H9 (cell line): ENCODE measurements at regions not wholly inside any gene's neighbourhood (a gene's known extent, or its start where the extent isn't known, plus 50 kb on each side); places are given as distances from the start of the nearest gene placed in this dataset.
A peak's percentile ranks its signal among the peaks of the same experiment; 100 is the strongest.

ENCODE experiments used
- DNase-seq: peaks from one replicate; pipeline ENCODE4 v3.0.0-alpha.2; 2017
- H2AFZ ChIP-seq: one replicate; pipeline ENCODE4 v1.6.1; 2013; ENCODE audit warnings: mild to moderate bottlenecking, low read length, control low read depth, moderate library complexity
- H2AK5ac ChIP-seq: 2 replicates; pipeline ENCODE4 v1.6.1; 2013; ENCODE audit warnings: low read length, control low read depth, mixed read lengths; ENCODE audit not compliant: insufficient read length
- H2BK120ac ChIP-seq: one replicate; pipeline ENCODE4 v1.6.1; 2013; ENCODE audit warnings: low read depth, mild to moderate bottlenecking, low read length, control low read depth, inconsistent platforms; ENCODE audit not compliant: poor library complexity, severe bottlenecking
- H2BK12ac ChIP-seq: 2 replicates; pipeline ENCODE4 v1.6.1; 2013; ENCODE audit warnings: low read length, control low read depth, mixed read lengths, low read depth; ENCODE audit not compliant: insufficient read length
- H2BK15ac ChIP-seq: 2 replicates; pipeline ENCODE4 v1.6.1; 2013; ENCODE audit warnings: low read depth, low read length, control low read depth
- H2BK20ac ChIP-seq: one replicate; pipeline ENCODE4 v1.6.1; 2013; ENCODE audit warnings: low read depth, mild to moderate bottlenecking, low read length, control low read depth, inconsistent platforms; ENCODE audit not compliant: poor library complexity, severe bottlenecking
- H2BK5ac ChIP-seq: 2 replicates; pipeline ENCODE4 v1.6.1; 2013; ENCODE audit warnings: low read length, control low read depth, mixed read lengths; ENCODE audit not compliant: insufficient read length
- H3K14ac ChIP-seq: 2 replicates; pipeline ENCODE4 v1.6.1; 2013; ENCODE audit warnings: low read length, control low read depth; ENCODE audit not compliant: insufficient read depth
- H3K18ac ChIP-seq: 2 replicates; pipeline ENCODE4 v1.6.1; 2013; ENCODE audit warnings: low read depth, mild to moderate bottlenecking, mixed read lengths, low read length, control low read depth; ENCODE audit not compliant: insufficient read length
- H3K23ac ChIP-seq: 2 replicates; pipeline ENCODE4 v1.6.1; 2013; ENCODE audit warnings: low read length, control low read depth, mixed read lengths, low read depth; ENCODE audit not compliant: insufficient read length
- H3K23me2 ChIP-seq: 2 replicates; pipeline ENCODE4 v1.6.1; 2013; ENCODE audit warnings: low read depth, mild to moderate bottlenecking, mixed read lengths, low read length, control low read depth; ENCODE audit not compliant: insufficient read length, poor library complexity, severe bottlenecking
- H3K27ac ChIP-seq: 2 replicates; pipeline ENCODE4 v1.5.1; 2013; ENCODE audit warnings: low read length, control low read depth, mixed read lengths, low read depth; ENCODE audit not compliant: insufficient read length
- H3K27me3 ChIP-seq: 2 replicates; pipeline ENCODE4 v1.6.1; 2013; ENCODE audit warnings: low read length, control low read depth, inconsistent platforms; ENCODE audit not compliant: insufficient read depth
- H3K4ac ChIP-seq: 2 replicates; pipeline ENCODE4 v1.6.1; 2013; ENCODE audit warnings: low read depth, mild to moderate bottlenecking, control low read depth, inconsistent platforms, low read length, moderate library complexity
- H3K4me1 ChIP-seq: 2 replicates; pipeline ENCODE4 v1.6.1; 2013; ENCODE audit warnings: low read length, control low read depth, inconsistent platforms; ENCODE audit not compliant: insufficient read depth
- H3K4me2 ChIP-seq: 2 replicates; pipeline ENCODE4 v1.6.1; 2013; ENCODE audit warnings: low read length, control low read depth, mixed read lengths; ENCODE audit not compliant: insufficient read length, insufficient read depth
- H3K56ac ChIP-seq: 2 replicates; pipeline ENCODE4 v1.6.1; 2013; ENCODE audit warnings: low read depth, mild to moderate bottlenecking, mixed read lengths, low read length, control low read depth; ENCODE audit not compliant: insufficient read length
- H3K79me1 ChIP-seq: 2 replicates; pipeline ENCODE4 v1.6.1; 2013; ENCODE audit warnings: low read depth, mild to moderate bottlenecking, moderate library complexity, low read length, control low read depth, inconsistent platforms; ENCODE audit not compliant: insufficient read depth, poor library complexity, severe bottlenecking
- H3K79me2 ChIP-seq: 2 replicates; pipeline ENCODE4 v1.6.1; 2013; ENCODE audit warnings: low read length, control low read depth, inconsistent platforms; ENCODE audit not compliant: insufficient read depth
- H3K9ac ChIP-seq: 2 replicates; pipeline ENCODE4 v1.6.1; 2013; ENCODE audit warnings: low read length, control low read depth, mixed read lengths; ENCODE audit not compliant: insufficient read length; ENCODE audit errors: extremely low read depth
- H3K9me3 ChIP-seq: one replicate; pipeline ENCODE4 v1.6.1; 2013; ENCODE audit warnings: low read depth, low read length, inconsistent platforms; ENCODE audit not compliant: control insufficient read depth
- H3T11ph ChIP-seq: one replicate; pipeline ENCODE4 v1.6.1; 2013; ENCODE audit warnings: mild to moderate bottlenecking, low read length, control low read depth, inconsistent platforms
- H4K20me1 ChIP-seq: one replicate; pipeline ENCODE4 v1.6.1; 2013; ENCODE audit not compliant: control insufficient read depth, insufficient read length, insufficient read depth
- H4K5ac ChIP-seq: 2 replicates; pipeline ENCODE4 v1.6.1; 2013; ENCODE audit warnings: low read depth, mild to moderate bottlenecking, mixed read lengths, low read length, control low read depth; ENCODE audit not compliant: insufficient read length
- H4K8ac ChIP-seq: replicated peaks from 2 replicates; pipeline ENCODE4 v1.6.1; 2013; ENCODE audit warnings: low read length, control low read depth, mixed read lengths, low read depth; ENCODE audit not compliant: insufficient read length
- H4K91ac ChIP-seq: 2 replicates; pipeline ENCODE4 v1.6.1; 2013; ENCODE audit warnings: low read depth, mild to moderate bottlenecking, moderate library complexity, mixed read lengths, low read length, control low read depth; ENCODE audit not compliant: insufficient read length
- H3K27ac Mint-ChIP-seq, 3 experiments: 2 replicates in 2 of 3; 3 replicates in 1 of 3; pipeline ENCODE4 v1.8.0; 2020 to 2021; ENCODE audit warnings: mixed read lengths in 3 of 3, mild to moderate bottlenecking in 1 of 3, moderate library complexity in 1 of 3
- H3K27me3 Mint-ChIP-seq: 2 replicates; pipeline ENCODE4 v1.8.0; 2021; ENCODE audit warnings: low read depth, mild to moderate bottlenecking, moderate library complexity, mixed read lengths
- H3K36me3 Mint-ChIP-seq, 3 experiments: 2 replicates in 2 of 3; 3 replicates in 1 of 3; pipeline ENCODE4 v1.8.0; 2020 to 2021; ENCODE audit warnings: low read depth in 3 of 3, mixed read lengths in 3 of 3; ENCODE audit not compliant: insufficient read depth in 1 of 3
- H3K4me1 Mint-ChIP-seq, 2 experiments: 2 replicates each; pipeline ENCODE4 v1.8.0; 2020; ENCODE audit warnings: mixed read lengths in 2 of 2
- H3K4me3 Mint-ChIP-seq, 2 experiments: 2 replicates in 1 of 2; 3 replicates in 1 of 2; pipeline ENCODE4 v1.8.0; 2020 to 2021; ENCODE audit warnings: mild to moderate bottlenecking in 2 of 2, mixed read lengths in 2 of 2, moderate library complexity in 1 of 2
- H3K9me3 Mint-ChIP-seq, 2 experiments: 2 replicates in 1 of 2; 3 replicates in 1 of 2; pipeline ENCODE4 v1.8.0; 2020; ENCODE audit warnings: mild to moderate bottlenecking in 2 of 2, mixed read lengths in 2 of 2, moderate library complexity in 1 of 2
- CTCF ChIP-seq: fragments of 200-600 bp; sonication (generic); conservative IDR thresholded peaks from 3 replicates; pipeline ENCODE4 v1.8.0; 2021; ENCODE audit warnings: antibody characterized with exemption, mild to moderate bottlenecking
- WGBS: extraction: QIAGEN DNeasy Blood & Tissue Kit; methylation state at CpG from one replicate; pipeline ENCODE4 v1.1.7; 2013; ENCODE audit warnings: missing lambda C conversion rate, low lambda C conversion rate, mixed read lengths; ENCODE audit not compliant: insufficient read length; ENCODE audit errors: extremely low coverage; 5-methylcytosine and 5-hydroxymethylcytosine counted together

GRCh38 chr7:46015107-46015868, 94.2 kb upstream of the IGFBP3 start:
- Histone ChIP-seq H3K27me3 (no peaks in the 10 kb centered on the region), H2AK5ac (no peak overlapping the region), H3K9me3 (no peaks in the 10 kb centered on the region), H3K4me2 (peak overlapping the region; percentile 6), H3K27ac (no peak overlapping the region), H3K56ac (no peak overlapping the region), H3K4me1 (peaks cover 3% of the 10 kb centered on the region; the same call in 1 of the 2 replicates), H2BK20ac (no peak overlapping the region), H2BK15ac (no peak overlapping the region), H4K20me1 (no peaks in the 10 kb centered on the region), H2BK12ac (no peak overlapping the region), H3K9ac (no peak overlapping the region), H2AFZ (no peak overlapping the region), H3K79me2 (no peaks in the 10 kb centered on the region), H2BK120ac (no peak overlapping the region), H3K18ac (peak overlapping the region; percentile 46), H2BK5ac (no peak overlapping the region), H4K8ac (no peak overlapping the region), H3T11ph (no peak overlapping the region), H3K23me2 (no peaks in the 10 kb centered on the region), H3K4ac (no peak overlapping the region), H3K14ac (0 out of 2 replicates have a peak overlapping the region, but pooled peaks have one; percentile 38), H4K5ac (no peak overlapping the region), H3K23ac (no peak overlapping the region), H3K79me1 (no peaks in the 10 kb centered on the region), H4K91ac (no peak overlapping the region)
- H3K9me3 Mint-ChIP-seq = peaks cover 7 to 9% of the 10 kb centered on the region in 2 experiments; a peak in 4 of 5 replicates
- DNase-seq = peak; percentile 88
- H3K4me1 Mint-ChIP-seq = peaks cover 6 to 29% of the 10 kb centered on the region in 2 experiments
- H3K27ac Mint-ChIP-seq = 0 out of 7 replicates have a peak overlapping the region, but pooled peaks of 1 of the 3 experiments have one; percentile 44
- peak overlapping the region in 1 of 2 experiments; percentile 19; a peak in 1 of 5 replicates for H3K4me3 Mint-ChIP-seq
- no CpG with 5 or more reads among the region's 13 CpGs for WGBS
- peaks cover 0 to 22% (median 3%) of the 10 kb centered on the region in 3 experiments; a peak in 3 of 7 replicates for H3K36me3 Mint-ChIP-seq
- TF ChIP-seq CTCF = no peak
- H3K27me3 Mint-ChIP-seq = no peaks in the 10 kb centered on the region
